Suprapubic skin (tissue), 3 donors: ENCODE measurements at regions not wholly inside any gene's neighbourhood (a gene's known extent, or its start where the extent isn't known, plus 50 kb on each side); places are given as distances from the start of the nearest gene placed in this dataset.

Experiments used
- EP300 ChIP-seq: sonication (generic); formaldehyde crosslinking; IDR thresholded peaks from one replicate; pipeline ENCODE4 v1.6.1; 2017; ENCODE audit warnings: antibody characterized with exemption
- POLR2A ChIP-seq, 2 donors: fragments of 450-650 bp; IDR thresholded peaks; one replicate each; pipeline ENCODE4 v1.6.1; 2017; ENCODE audit warnings: antibody characterized with exemption in 2 of 2, mild to moderate bottlenecking in 2 of 2, moderate library complexity in 2 of 2
- TF ChIP-seq, protein P1 (sequence below), 2 donors: fragments of 200-600 bp in 1 of 2; fragments of 450-650 bp in 1 of 2; sonication (generic) in 1 of 2; IDR thresholded peaks; one replicate each; pipeline ENCODE4 v1.5.1; 2016 to 2019; ENCODE audit warnings: antibody characterized with exemption in 2 of 2, mild to moderate bottlenecking in 1 of 2, moderate library complexity in 1 of 2

DNA sequence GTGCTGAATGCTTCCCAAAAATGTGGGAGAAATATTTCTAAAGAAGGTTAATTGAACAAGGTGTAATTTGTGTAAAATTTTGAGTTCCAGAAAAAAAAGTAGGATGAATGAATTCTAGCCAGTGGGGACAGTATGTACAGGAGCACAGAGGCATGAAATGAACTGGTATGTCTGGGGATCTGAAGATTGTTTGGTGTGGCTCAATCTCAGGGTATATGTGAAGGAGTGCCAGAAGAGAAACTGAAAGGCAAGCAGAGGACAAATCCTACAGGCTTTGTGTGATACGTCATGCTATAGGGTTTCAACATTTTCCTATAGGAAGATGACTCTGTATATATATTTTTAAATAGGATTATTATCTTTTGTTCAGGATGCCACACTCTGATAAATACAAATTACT, 126.9 kb downstream of the FAM181B start:
- TF ChIP-seq, protein P1, sequence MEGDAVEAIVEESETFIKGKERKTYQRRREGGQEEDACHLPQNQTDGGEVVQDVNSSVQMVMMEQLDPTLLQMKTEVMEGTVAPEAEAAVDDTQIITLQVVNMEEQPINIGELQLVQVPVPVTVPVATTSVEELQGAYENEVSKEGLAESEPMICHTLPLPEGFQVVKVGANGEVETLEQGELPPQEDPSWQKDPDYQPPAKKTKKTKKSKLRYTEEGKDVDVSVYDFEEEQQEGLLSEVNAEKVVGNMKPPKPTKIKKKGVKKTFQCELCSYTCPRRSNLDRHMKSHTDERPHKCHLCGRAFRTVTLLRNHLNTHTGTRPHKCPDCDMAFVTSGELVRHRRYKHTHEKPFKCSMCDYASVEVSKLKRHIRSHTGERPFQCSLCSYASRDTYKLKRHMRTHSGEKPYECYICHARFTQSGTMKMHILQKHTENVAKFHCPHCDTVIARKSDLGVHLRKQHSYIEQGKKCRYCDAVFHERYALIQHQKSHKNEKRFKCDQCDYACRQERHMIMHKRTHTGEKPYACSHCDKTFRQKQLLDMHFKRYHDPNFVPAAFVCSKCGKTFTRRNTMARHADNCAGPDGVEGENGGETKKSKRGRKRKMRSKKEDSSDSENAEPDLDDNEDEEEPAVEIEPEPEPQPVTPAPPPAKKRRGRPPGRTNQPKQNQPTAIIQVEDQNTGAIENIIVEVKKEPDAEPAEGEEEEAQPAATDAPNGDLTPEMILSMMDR (IDR thresholded peaks at IDR 0.05) = no peak
- TF ChIP-seq POLR2A (IDR thresholded peaks at IDR 0.05) = no peak
- TF ChIP-seq EP300 = no peak
